ENCODE measurements at regions not wholly inside any gene's neighbourhood (a gene's known extent, or its start where the extent isn't known, plus 50 kb on each side); places are given as distances from the start of the nearest gene placed in this dataset.

DNA sequence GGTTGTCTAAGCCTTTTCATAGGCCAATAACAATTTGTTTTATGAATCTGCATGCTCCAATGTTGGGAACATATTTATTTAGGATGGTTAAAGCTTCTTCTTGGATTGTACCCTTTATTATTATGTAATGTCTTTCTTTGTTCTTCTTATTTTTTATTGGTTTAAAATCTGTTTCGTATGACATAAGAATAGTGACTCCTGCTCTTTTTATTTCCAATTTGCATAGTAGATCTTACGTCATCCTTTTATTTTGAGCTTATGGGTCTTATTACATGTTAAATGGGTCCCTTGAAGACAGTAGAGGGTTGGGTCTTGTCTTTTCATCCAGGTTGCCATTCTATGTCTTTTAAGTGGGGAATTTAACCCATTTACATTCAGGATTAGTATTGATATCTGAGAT, 561.9 kb upstream of the GHITM start:
- no peak for DNase-seq (ENCODE audit: low spot score)

DNA sequence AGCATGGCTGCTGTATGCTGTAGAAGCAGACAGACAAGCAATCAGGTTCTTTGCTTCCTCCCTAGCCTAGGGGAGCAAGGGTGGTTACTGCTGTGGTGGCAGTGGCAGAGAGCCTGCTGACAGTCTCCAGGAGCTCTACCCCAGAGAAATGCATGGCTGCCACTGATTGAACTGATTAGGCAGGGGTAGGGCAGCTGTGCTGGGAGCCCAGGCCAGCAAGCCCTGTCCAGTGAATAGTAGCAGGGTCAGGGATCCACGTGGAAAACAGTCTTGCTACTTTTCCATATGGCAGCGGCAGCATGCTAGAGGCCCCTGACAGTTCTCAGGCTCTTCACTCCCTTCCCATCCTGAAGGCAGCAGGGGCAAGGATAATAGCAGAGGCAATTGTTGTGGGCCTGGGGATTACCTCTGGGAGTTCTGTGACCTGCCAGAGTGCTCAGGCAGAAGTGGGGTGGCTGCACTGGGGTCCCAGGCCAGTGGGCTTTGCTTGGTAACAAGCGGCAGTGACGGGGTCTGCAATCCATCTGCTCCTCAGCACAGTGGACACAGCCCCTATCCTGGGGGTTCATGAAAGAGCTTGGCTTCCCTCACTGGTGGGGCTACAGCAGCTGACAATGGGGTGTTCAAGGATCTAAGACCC, 558.8 kb upstream of the GHITM start:
- no peak for DNase-seq (ENCODE audit: low spot score)

DNA sequence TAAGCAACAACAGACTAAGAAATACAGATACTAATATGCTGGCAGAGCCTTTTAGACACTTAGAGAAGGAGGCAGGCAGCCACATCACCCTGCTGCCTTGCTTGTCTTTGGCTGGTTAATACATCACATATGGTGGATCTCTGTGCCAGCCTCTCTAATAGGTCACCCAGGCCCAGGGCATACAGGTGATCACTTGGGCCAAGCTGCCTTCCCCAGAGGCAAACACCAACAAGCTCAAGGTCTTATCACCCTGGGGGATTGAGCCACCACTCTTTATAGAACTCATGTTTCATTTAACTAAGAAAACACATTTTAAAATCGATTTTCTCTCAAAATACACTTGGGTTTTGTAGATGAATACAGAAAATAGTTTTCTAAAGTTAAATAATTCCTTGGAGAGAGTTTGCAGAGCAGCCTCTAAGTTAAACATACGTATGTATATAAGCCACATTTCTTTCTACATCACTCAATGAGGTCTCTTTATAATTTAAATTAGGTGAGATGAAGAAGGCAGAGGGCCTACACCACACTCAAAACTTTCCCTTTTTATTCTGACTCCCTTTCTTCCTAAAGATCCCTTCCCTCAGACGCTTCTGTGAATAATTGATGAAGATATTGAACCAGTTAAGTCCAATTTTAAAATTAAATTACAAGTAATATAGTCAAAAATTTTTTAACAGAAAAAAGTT, 556.8 kb upstream of the GHITM start:
- no peak for DNase-seq (ENCODE audit: low spot score)

DNA sequence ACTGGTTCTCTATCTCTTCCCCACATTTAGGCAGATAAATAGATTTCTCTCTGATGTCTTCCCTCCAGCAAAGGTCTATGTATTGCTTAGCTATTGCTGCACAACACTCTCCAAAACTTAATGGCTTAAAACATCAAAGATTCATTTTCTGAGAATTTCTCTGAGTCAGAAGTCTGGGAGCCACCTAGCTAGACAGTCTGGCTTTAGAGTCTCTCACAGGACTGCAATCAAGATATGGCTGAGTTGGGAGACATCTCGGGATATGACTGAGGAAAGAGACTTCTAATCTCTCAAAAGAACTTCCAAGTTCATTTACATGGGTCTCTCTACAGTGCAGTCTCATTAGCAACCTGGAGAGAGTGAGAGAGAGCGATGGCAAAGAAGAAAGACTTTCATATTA, 553.6 kb upstream of the GHITM start:
- no peak for DNase-seq (ENCODE audit: low spot score)

DNA sequence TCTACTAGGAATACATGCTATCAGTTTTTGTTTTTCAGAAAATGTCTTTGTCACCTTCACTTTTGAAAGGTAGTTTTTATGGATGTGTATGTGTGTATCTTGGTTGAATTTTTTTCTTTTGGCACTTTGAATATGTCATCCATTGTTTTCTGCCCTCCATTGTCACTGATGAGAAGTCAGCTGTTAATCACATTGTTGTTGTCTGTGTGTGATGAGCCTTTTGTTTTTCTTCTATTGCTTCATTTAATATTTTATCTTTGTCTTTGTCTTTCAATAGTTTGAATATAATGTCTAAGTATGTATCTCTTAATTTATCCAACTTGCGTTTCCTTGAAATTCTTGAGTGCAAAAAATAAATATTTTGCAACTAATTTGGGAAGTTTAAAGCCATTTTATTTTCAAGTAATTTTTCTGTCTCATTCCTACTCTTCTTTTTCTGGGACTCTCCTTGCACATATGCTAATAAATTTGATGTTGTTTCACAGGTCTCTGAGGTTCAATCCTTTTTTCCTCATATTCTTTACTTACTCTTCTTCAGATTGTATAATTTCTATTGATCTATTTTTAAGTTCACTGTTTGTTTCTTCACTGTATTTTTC, 546.9 kb upstream of the GHITM start:
- DNase-seq (ENCODE audit: low spot score) = no peak

DNA sequence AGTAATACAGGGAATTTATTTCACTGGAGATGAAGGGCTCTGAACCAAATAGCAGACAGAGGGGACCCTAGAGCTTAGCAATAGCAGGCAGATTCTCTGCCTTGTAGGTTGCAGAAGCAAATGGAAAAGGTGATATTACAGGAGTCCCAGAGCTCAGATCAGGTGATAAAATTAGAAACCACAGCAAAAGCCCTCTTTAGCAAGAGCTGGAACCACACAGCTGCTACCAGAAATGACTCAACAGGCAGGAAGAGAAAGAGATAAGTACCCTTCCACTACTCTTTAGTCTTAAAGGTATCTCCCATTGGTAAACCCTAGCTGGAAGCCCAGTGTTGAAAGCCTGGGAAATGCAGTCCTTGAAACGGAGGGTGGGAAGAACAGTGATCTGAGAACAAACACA, 535.6 kb upstream of the GHITM start:
- peak; percentile 67 for DNase-seq (ENCODE audit: low spot score)

DNA sequence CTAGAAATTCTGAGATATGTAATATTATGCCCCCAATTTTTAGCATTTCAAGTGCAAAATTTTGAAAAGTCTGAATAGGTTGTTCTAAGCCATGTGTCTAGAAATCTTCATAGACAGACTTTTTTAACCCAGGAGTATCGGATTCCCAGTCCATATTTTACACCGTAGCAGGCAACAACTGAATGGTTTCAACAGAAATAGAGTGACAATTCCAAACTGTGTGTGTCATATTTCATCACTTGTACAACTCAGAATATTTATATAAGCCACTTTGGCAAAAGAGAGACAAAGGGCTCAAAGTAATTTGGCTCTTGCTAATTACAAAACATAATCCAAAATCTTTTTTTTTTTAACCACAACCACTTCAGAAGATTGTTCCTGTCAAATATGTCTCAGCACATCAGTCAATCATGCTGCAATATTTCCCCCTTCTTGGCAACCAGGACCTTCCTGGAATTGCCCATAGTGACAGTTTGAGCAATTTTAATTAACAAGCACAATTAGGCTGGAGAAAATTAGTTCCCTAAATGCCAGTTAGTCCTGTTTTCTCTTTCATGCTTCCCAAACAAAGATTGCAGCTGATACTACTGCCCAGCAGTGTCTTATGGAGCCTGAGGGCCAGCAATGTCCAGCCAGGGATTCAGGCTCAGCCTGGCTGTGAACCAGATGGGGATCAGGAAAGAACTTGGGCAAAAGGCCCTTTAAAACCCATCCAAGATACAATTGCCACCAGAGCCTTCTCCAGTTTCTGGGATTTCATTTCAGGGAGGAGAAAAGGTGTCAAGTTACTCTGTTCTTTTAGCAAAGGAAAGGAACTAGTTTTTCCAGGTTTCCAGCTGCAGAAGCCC, 533.3 kb upstream of the GHITM start:
- DNase-seq (ENCODE audit: low spot score) = peak; percentile 29

DNA sequence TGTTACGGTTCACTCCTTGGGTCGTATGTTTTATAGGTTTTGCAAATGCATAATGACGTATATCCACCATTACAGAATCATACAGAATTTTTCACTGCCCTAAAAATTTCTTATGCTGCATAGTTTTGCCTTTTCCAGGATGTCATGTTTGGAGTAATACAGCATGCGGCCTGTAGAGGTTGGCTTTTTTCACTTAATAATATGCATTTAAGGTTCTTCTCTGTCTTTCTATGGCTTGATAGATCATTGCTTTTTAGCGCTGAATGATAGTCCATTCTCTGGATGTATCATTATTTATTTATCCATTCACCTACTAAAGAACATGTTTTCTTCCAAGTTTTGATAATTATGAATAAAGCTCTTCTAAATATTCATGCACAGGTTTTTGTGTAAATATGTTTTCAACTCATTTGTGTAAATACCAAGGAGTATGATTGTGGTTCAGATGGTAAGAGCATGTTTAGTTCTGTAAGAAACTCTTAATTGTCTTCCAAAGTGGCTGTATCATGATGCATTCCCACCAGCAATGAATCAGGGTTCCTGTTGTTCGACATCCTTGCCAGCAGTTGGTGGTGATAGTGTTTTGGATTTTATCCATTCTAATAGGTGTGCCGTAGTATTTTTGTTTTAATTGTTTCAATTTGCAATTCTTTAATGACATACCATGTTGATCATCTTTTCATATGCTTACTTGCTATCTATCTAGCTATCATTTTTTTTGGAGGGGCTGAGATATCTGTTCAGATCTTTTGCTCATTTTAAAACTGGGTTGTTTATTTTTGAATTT, 531.2 kb upstream of the GHITM start:
- peak; percentile 38 for DNase-seq (ENCODE audit: low spot score)

DNA sequence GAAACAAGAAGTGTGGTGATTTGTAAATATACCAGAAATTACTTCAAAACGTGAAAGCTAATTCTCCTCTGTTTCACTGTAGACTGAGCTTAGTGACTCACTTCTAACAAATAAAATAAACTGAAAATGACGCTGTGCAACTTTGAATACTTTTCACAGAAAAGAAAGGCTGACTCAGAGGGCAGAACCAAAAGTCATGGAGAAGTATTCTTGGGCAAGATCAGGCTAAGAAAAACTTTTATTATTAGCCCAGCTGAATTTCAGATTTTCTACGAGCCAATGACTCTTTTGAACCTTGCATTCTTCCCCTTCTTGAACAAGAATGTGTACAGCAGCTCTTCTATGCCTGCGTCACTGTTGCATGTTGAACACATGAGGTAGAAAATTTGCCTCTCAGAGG, 527.3 kb upstream of the GHITM start:
- peak; percentile 63 for DNase-seq (ENCODE audit: low spot score)

DNA sequence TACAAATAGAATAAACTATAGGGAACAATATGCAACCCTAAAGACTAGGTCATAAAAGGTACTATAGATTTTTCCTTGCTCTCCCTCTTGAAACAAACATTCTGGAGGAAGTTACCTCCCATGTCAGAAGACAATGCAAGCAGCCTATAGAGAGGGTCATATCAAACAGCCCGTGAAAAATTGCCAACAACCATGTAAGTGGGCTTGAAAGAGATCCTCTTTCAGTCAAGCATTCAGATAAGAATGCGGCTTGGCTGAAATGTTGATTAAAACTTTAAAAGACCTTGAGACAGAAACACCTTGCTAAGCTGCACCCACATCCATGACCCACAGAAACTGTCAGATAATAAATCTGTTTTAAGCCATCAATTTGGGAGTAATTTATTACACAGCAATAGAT, 526.6 kb upstream of the GHITM start:
- no peak for DNase-seq (ENCODE audit: low spot score)

DNA sequence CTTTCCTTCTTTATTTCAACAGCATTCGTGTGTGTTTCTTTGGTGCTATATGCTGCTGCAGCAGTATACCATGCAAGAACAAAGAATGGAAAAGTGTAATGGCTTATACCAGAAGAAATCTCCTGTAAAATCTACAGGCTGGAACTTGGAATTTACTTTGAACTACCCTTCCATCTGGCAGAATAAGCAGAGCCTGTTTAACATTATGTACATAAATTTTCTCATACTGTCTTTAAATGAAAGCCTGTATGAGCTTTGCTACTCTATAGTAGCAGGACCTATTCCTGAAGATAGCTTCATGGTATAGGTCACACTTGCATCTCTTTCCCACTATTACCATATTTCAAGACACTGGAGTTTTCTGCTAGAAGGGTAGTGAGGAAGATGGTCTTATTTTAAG, 522.1 kb upstream of the GHITM start:
- no peak for DNase-seq (ENCODE audit: low spot score)

DNA sequence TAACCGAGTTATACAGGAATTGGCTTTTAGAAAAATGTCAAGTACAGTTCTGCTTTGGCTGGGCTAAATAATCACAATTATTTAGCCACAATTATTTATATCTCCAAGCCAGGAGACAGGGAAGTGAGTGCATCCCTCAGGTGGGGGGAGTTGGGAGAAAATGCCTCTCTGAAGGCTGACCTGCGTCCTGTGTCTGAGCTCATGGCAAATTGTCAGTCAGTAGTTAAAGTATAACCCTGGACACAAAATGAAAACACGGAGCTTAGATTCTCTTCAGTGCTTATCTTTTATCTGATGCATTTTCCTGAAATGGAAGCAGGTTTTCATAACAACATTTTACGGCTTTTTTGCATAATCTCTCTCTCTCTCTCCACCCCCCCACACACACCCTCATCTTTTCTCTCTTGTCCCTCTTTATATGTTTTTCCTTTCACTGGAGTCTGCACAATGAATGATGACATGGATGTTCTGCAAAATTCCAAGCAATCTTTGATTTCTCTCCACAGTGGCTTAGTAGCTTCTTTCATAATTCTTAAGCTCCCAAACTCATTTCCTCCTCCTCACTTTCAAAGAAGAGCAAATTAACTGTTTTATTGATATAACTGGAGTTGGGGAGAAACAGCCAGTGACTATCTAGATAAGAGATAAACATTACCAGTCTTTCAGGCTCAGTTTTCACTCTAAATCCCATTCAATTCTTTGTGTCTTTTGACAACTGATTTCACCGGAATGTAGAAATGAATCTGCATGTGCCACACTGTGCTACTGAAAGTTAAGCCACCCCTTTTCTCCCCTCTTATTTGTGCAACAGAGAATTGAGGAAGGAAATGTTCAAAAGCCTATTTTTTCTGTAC, 521.4 kb upstream of the GHITM start:
- no peak for DNase-seq (ENCODE audit: low spot score)

DNA sequence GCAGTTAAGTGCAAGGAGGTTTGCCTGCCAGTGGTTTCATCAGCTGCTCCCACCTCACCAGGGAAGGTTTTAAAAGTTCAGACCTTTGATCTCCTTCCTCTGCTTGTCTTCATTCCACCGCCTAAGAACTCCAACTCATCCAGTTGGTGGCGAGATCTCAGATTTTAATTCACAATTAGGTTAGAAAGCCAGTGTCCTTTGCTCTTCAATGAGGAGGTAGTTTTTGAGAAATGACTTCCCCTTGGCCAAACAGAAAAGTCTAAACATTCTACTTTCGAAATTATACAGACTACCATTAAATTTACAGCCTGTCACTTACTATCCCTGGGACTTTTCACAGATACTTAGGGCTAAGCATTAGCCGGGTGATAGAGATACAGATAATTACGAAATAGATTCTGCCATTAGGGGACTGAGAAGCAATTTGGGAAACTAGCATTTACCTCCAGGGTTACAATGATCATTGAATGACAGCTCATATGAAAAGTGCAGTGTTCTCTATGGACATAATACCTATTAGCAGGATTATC, 513.4 kb upstream of the GHITM start:
- DNase-seq (ENCODE audit: low spot score) = no peak

DNA sequence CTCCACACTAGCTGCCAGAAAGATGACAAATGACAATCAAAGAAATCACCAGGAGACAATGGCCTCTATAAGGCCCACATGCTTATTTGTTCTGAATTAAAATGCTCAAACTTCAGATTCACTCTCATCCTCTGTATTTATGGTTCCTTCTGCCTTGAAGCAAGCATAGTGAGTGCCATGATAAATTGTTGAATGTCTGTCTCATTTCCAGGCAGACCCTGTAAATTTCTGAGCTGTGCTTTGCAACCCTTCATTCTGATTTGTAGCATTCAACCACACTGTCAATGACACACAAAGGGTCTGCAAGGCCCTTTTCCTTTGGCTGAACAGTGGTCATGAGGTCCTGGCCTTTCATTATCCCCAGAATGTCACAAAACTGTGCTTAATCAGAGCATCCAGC, 506.6 kb upstream of the GHITM start:
- no peak for DNase-seq (ENCODE audit: low spot score)

DNA sequence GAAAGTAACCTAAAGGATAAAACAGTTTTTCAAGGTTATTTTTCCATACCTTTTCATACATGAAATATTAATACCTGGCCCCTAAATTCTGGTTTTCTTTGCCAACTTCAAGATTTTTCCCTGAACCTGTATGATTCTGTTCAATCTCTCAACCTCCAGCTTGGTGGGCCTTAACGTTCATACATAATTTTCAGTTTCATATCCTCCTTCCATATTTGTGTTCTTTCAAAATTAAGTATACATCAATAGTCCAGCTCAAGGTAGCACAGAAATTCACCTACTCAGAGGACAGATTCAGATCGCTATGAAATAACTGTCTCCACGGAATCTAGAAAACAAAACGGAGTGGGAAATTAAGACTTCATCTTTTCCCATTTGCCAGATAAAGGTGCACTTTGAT, 505.8 kb upstream of the GHITM start:
- no peak for DNase-seq (ENCODE audit: low spot score)

DNA sequence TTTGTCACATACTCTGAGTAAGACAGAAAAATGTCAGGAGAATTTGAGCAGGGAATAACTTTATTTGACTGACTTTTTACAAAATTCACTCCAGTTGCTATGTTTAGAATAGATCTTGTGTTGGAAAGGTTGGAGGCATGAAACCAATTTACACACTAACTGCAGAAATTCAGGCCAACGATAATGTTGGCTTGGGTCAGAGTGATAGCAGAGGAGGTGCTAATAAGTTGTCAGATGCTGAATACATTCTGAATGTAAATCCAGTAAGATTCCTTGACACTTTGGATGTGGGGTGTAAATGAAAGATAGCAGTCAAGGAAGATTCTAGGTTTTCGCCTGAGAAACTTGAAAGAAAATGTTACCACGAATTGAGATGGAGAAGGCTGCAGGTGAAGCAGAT, 502.5 kb upstream of the GHITM start:
- no peak for DNase-seq (ENCODE audit: low spot score)

DNA sequence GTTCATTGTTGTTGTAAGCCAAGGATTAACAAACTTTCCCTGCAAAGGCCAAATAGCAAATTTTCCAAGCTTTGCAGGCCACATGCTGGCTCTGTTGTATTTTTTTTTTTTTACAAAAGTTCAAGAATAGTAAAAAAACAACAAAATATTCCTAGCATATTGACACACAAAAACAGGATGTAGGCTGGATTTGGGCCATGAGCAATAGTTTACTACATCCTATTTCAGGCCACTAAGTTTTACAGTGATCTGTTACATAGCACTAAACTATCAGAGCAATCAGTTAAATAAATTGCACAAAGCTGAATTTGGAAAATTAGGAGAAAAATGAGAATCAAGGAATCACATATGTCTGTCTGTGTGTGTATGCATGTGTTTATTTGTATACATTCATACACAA, 491.8 kb upstream of the GHITM start:
- no peak for DNase-seq (ENCODE audit: low spot score)

DNA sequence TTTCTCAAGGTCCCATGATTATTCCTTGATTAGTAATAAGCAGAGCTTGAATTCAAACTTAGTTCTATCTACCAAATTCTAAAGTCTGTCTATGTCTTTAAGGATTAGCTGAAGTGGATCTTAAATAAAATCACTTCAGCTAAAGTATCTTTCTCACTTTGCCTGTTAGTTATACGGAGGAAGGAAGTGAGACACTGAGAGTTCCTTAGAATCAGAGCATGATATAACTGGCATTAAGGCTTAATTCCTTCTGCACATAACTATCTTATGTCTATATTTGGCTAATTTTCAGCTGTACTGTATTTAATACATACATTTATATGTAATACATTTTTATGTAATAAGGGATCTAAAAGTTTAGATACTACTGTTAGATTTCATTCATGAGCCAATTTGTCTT, 491.1 kb upstream of the GHITM start:
- no peak for DNase-seq (ENCODE audit: low spot score)

DNA sequence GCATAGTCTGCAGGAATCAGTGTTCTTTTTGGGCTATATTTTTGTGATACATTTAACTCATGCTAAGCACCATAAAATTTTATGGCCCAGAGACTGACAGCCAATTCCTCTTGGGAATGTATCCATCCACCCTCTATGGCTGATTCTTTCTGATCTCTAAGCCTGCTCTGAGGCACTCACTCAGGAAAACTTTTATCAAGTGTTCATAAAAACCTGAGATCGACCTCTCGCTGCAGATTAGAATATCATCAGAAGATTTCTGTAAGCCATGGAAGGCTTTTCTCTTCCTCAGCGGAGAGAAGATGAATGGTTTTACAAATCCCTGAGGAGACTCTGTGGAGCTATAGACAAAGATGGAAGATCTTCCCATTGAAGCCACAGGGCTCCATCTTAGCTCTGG, 489.8 kb upstream of the GHITM start:
- DNase-seq (ENCODE audit: low spot score) = no peak

DNA sequence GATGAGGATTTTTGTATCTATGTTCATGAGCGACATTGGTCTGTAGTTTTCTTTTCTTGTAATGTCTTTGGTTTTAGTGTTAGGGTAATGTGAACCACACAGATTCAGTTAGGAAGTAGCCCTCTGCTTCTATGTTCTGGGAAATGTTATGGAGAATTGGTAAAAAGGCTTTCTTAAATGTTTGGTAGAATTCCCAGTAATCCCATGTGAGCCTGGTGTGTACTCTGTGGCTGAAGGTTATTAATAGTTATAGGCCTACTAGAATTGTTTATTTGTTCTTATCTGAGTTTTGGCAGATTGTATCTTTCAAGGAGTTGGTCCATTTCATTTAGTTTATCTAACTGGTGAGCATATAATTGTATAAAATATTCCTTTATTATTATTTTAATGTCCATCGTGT, 484.6 kb upstream of the GHITM start:
- DNase-seq (ENCODE audit: low spot score) = no peak

DNA sequence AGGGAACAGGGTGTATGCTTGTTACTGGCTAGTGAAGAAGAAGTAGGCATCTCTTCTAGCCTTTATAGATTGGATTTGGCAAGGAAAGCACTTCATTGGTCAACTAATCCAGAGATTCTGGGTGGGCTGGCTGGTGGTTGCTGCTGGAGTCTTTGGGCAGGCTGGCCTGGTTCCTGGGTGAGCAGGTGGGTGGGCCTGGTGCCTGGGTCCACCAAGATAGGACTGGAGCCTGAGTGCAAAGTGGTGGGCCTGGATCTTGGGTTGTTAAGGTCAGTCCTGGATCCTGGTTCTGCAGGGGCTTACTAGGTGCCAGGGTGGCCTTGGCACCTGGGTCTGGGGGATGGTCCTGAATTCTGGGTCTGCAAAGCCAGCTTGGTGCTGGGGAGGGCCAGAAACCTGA, 482.4 kb upstream of the GHITM start:
- no peak for DNase-seq (ENCODE audit: low spot score)

All from H4 (cell line).